Suprapubic skin (tissue), 4 donors: ENCODE measurements at regions not wholly inside any gene's neighbourhood (a gene's known extent, or its start where the extent isn't known, plus 50 kb on each side); places are given as distances from the start of the nearest gene placed in this dataset.

Experiments used
- DNase-seq, 2 donors: peaks; one replicate each; pipeline ENCODE4 v3.0.0-alpha.2; 2019; ENCODE audit warnings: low spot score in 2 of 2
- H3K27ac ChIP-seq: fragments of 200-600 bp; sonication (generic); one replicate; pipeline ENCODE4 v1.5.1; 2019
- H3K27me3 ChIP-seq: fragments of 200-600 bp; sonication (generic); one replicate; pipeline ENCODE4 v1.5.1; 2019
- H3K36me3 ChIP-seq: fragments of 200-600 bp; sonication (generic); one replicate; pipeline ENCODE4 v1.5.1; 2019
- H3K4me1 ChIP-seq: fragments of 200-600 bp; sonication (generic); one replicate; pipeline ENCODE4 v1.5.1; 2019
- H3K4me3 ChIP-seq: fragments of 200-600 bp; sonication (generic); one replicate; pipeline ENCODE4 v1.5.1; 2019; ENCODE audit warnings: mild to moderate bottlenecking
- H3K9me3 ChIP-seq: fragments of 200-600 bp; sonication (generic); one replicate; pipeline ENCODE4 v1.5.1; 2019
- CTCF ChIP-seq, 2 donors: fragments of 200-600 bp in 1 of 2; fragments of 450-650 bp in 1 of 2; sonication (generic) in 1 of 2; IDR thresholded peaks; one replicate each; pipeline ENCODE4 v1.5.1; 2016 to 2019; ENCODE audit warnings: antibody characterized with exemption in 2 of 2, mild to moderate bottlenecking in 1 of 2, moderate library complexity in 1 of 2
- EP300 ChIP-seq: sonication (generic); formaldehyde crosslinking; IDR thresholded peaks from one replicate; pipeline ENCODE4 v1.6.1; 2017; ENCODE audit warnings: antibody characterized with exemption
- POLR2A ChIP-seq, 2 donors: fragments of 450-650 bp; IDR thresholded peaks; one replicate each; pipeline ENCODE4 v1.6.1; 2017; ENCODE audit warnings: antibody characterized with exemption in 2 of 2, mild to moderate bottlenecking in 2 of 2, moderate library complexity in 2 of 2
- POLR2AphosphoS5 ChIP-seq, 3 donors: sonication (generic); formaldehyde crosslinking; IDR thresholded peaks; one replicate each; pipeline ENCODE4 v1.6.1; 2017; ENCODE audit warnings: antibody characterized with exemption in 3 of 3
- WGBS: methylation state at CpG from one replicate; pipeline ENCODE4 v1.1.5; 2018; 5-methylcytosine and 5-hydroxymethylcytosine counted together

- Histone ChIP-seq H3K27ac (no peak overlapping the region), H3K27me3 (no peaks in the 10 kb centered on the region), H3K9me3 (no peaks in the 10 kb centered on the region), H3K4me3 (no peak overlapping the region), H3K4me1 (no peaks in the 10 kb centered on the region), H3K36me3 (no peaks in the 10 kb centered on the region)
- no peak for TF ChIP-seq EP300
- TF ChIP-seq POLR2A (IDR thresholded peaks at IDR 0.05), result no peak
- TF ChIP-seq POLR2AphosphoS5 (IDR thresholded peaks at IDR 0.05), result no peak
- TF ChIP-seq CTCF (IDR thresholded peaks at IDR 0.05), result no peak
- WGBS, result 74% methylated on average over 3 of the region's 3 CpGs
- DNase-seq, result no peak
Measured at GRCh38 chr3:118531816-118532215, 502.8 kb downstream of the IGSF11 start.

GRCh38 chr3:118533676-118534075, 501.0 kb downstream of the IGSF11 start:
- Histone ChIP-seq H3K27me3 (no peaks in the 10 kb centered on the region), H3K36me3 (no peaks in the 10 kb centered on the region), H3K4me3 (no peak overlapping the region), H3K4me1 (no peaks in the 10 kb centered on the region), H3K9me3 (no peaks in the 10 kb centered on the region), H3K27ac (no peak overlapping the region)
- TF ChIP-seq POLR2A (IDR thresholded peaks at IDR 0.05) (no peak), EP300 (no peak), POLR2AphosphoS5 (IDR thresholded peaks at IDR 0.05) (no peak), CTCF (IDR thresholded peaks at IDR 0.05) (no peak)
- 46% methylated on average over 1 of the region's 1 CpG for WGBS
- no peak for DNase-seq

GRCh38 chr3:118534519-118534918, 500.1 kb downstream of the IGSF11 start:
- Histone ChIP-seq H3K27me3 (no peaks in the 10 kb centered on the region), H3K9me3 (no peaks in the 10 kb centered on the region), H3K4me1 (no peaks in the 10 kb centered on the region), H3K27ac (no peak overlapping the region), H3K4me3 (no peak overlapping the region), H3K36me3 (no peaks in the 10 kb centered on the region)
- no peak for DNase-seq
- TF ChIP-seq POLR2A (IDR thresholded peaks at IDR 0.05), result no peak
- TF ChIP-seq POLR2AphosphoS5 (IDR thresholded peaks at IDR 0.05), result no peak
- no peak for TF ChIP-seq CTCF (IDR thresholded peaks at IDR 0.05)
- TF ChIP-seq EP300, result no peak
- 70% methylated on average over 2 of the region's 2 CpGs for WGBS

GRCh38 chr3:118536764-118537163, 497.9 kb downstream of the IGSF11 start:
- H3K4me1 ChIP-seq, result no peaks in the 10 kb centered on the region
- no peak for TF ChIP-seq CTCF (IDR thresholded peaks at IDR 0.05)
- no peak for TF ChIP-seq EP300
- TF ChIP-seq POLR2A (IDR thresholded peaks at IDR 0.05), result no peak
- no peak for TF ChIP-seq POLR2AphosphoS5 (IDR thresholded peaks at IDR 0.05)
- H3K9me3 ChIP-seq, result no peaks in the 10 kb centered on the region
- no peak for DNase-seq
- H3K27ac ChIP-seq, result no peak overlapping the region
- no peaks in the 10 kb centered on the region for H3K36me3 ChIP-seq
- H3K4me3 ChIP-seq, result no peak overlapping the region
- no peaks in the 10 kb centered on the region for H3K27me3 ChIP-seq
- 79% methylated on average over 3 of the region's 3 CpGs for WGBS

GRCh38 chr3:118537454-118537853, 497.2 kb downstream of the IGSF11 start:
- DNase-seq, result no peak
- Histone ChIP-seq H3K4me3 (no peak overlapping the region), H3K4me1 (no peaks in the 10 kb centered on the region), H3K27me3 (no peaks in the 10 kb centered on the region), H3K9me3 (no peaks in the 10 kb centered on the region), H3K36me3 (no peaks in the 10 kb centered on the region), H3K27ac (no peak overlapping the region)
- WGBS, result 87% methylated on average over 2 of the region's 2 CpGs
- TF ChIP-seq POLR2A (IDR thresholded peaks at IDR 0.05), result no peak
- no peak for TF ChIP-seq CTCF (IDR thresholded peaks at IDR 0.05)
